ENCODE measurements at regions not wholly inside any gene's neighbourhood (a gene's known extent, or its start where the extent isn't known, plus 50 kb on each side); places are given as distances from the start of the nearest gene placed in this dataset.

DNA sequence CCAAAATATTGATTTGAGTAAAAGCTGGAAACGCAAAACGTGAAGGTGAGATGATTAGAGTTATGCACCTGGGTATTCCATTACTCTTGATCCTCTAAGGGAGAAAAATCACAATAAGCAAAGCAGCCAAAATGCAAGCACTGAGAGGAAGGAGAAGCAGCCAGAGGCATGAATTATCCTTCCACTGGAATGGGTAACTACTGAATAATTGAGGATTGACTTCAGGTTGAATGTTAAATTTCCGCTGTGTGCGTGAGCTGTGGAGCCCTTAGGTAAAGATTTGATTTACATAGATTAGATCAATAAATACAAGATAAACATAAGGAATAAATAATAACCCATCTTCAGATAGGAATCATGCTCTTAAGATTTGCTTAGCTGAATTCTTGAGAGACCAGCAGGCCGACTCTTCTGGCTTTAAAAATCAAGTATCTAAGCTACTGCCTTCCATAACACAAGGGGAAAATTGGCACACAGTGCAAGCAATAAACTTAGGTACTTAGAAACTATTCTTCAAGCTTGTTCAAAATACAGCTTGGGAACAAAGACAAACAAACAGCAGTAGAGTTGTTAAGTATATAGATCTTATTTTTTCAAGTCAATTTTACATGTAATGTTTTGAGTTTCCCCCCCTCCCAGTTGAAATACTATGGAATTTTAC is 1459.5 kb downstream of the ZPLD1 start:
- H3K36me3 ChIP-seq = no peaks in the 10 kb centered on the region
- DNase-seq = no peak
- no peak overlapping the region for H3K27ac ChIP-seq
- intact Hi-C loops (cut with DNase I) = no loop called here
- no peaks in the 10 kb centered on the region for H3K9me3 ChIP-seq
- WGBS, 2 donors = 76 to 78% methylated on average over 5 of the region's 5 CpGs
- no peaks in the 10 kb centered on the region for H3K27me3 ChIP-seq
- no peaks in the 10 kb centered on the region for H3K4me1 ChIP-seq
- TF ChIP-seq POLR2A (IDR thresholded peaks at IDR 0.05) = no peak
- TF ChIP-seq, protein P1, sequence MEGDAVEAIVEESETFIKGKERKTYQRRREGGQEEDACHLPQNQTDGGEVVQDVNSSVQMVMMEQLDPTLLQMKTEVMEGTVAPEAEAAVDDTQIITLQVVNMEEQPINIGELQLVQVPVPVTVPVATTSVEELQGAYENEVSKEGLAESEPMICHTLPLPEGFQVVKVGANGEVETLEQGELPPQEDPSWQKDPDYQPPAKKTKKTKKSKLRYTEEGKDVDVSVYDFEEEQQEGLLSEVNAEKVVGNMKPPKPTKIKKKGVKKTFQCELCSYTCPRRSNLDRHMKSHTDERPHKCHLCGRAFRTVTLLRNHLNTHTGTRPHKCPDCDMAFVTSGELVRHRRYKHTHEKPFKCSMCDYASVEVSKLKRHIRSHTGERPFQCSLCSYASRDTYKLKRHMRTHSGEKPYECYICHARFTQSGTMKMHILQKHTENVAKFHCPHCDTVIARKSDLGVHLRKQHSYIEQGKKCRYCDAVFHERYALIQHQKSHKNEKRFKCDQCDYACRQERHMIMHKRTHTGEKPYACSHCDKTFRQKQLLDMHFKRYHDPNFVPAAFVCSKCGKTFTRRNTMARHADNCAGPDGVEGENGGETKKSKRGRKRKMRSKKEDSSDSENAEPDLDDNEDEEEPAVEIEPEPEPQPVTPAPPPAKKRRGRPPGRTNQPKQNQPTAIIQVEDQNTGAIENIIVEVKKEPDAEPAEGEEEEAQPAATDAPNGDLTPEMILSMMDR (IDR thresholded peaks at IDR 0.05) = no peak
- H3K4me3 ChIP-seq = no peak overlapping the region

DNA sequence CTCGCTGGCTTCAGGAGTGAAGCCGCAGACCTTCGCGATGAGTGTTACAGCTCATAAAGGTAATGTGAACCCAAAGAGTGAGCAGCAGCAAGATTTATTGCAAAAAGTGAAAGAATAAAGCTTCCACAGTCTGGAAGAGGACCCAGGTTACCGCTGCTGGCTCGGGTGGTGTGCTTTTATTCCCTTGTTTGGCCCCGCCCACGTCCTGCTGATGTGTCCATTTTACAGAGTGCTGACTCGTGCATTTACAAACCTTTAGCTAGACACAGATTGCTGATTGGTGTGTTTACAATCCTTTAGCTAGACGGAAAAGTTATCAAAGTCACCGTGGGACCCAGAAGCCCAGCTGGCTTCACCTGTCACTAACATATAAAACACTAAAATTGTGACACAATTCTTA is 1464.5 kb downstream of the ZPLD1 start:
- WGBS, 2 donors = 76 to 79% methylated on average over 11 of the region's 11 CpGs
- Histone ChIP-seq H3K4me1 (no peaks in the 10 kb centered on the region), H3K4me3 (no peak overlapping the region), H3K9me3 (no peaks in the 10 kb centered on the region), H3K27ac (no peak overlapping the region), H3K27me3 (no peaks in the 10 kb centered on the region), H3K36me3 (no peaks in the 10 kb centered on the region)
- no peak for DNase-seq
- intact Hi-C loops (cut with DNase I) = no loop called here
- no peak for TF ChIP-seq POLR2A (IDR thresholded peaks at IDR 0.05)
- TF ChIP-seq, protein P1 (IDR thresholded peaks at IDR 0.05) = no peak

DNA sequence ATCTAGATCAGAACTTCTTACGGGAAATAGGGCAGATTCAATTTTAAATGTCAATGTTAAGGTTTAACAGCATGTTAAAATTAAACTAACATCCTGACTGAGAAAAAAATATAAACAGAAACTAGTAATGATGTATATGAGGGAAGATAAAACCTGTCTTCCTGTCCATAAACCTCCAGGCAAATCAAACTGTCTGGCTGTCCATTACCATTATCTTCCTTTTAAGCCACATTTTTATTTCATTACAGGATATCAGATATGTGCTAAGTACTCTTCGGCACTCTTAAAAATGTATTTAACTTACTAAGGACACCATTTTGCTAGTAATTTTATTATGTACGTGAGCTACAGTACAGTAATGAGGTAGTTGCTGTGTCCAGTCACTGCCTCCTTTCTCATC is 1461.7 kb upstream of the ALCAM start:
- no peak overlapping the region for H3K4me3 ChIP-seq
- H3K36me3 ChIP-seq = no peaks in the 10 kb centered on the region
- H3K9me3 ChIP-seq = no peaks in the 10 kb centered on the region
- TF ChIP-seq POLR2A (IDR thresholded peaks at IDR 0.05) = no peak
- TF ChIP-seq, protein P1 (IDR thresholded peaks at IDR 0.05) = no peak
- no peaks in the 10 kb centered on the region for H3K4me1 ChIP-seq
- 84 to 88% methylated on average over 3 of the region's 3 CpGs for WGBS, 2 donors
- no peak overlapping the region for H3K27ac ChIP-seq
- no peaks in the 10 kb centered on the region for H3K27me3 ChIP-seq
- no peak for DNase-seq
- intact Hi-C loops (cut with DNase I) = no loop called here

DNA sequence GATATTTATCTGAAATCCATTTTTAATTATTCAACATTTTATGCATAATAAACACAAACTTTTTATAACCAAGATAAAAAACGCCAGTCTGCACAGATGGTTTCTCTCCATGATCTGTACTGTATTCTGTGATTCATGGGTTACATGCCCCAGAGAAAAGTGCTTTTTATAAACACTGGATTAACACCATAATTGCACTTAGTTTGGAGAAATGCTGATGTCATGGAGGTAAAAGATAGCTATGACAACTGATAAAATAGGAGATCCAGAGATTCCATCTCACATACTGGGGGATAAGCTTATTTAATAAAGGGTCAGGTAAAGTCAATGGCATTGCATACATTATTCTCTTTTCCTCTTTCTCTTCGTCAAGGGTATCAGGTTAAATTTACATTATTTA is 1460.4 kb upstream of the ALCAM start:
- WGBS, 2 donors = 37 to 43% methylated on average over 2 of the region's 2 CpGs
- no peaks in the 10 kb centered on the region for H3K4me1 ChIP-seq
- no peaks in the 10 kb centered on the region for H3K27me3 ChIP-seq
- H3K27ac ChIP-seq = no peak overlapping the region
- no peak overlapping the region for H3K4me3 ChIP-seq
- TF ChIP-seq POLR2A (IDR thresholded peaks at IDR 0.05) = no peak
- TF ChIP-seq, protein P1 (IDR thresholded peaks at IDR 0.05) = no peak
- DNase-seq = no peak
- intact Hi-C loops (cut with DNase I) = no loop called here
- no peaks in the 10 kb centered on the region for H3K9me3 ChIP-seq
- no peaks in the 10 kb centered on the region for H3K36me3 ChIP-seq

DNA sequence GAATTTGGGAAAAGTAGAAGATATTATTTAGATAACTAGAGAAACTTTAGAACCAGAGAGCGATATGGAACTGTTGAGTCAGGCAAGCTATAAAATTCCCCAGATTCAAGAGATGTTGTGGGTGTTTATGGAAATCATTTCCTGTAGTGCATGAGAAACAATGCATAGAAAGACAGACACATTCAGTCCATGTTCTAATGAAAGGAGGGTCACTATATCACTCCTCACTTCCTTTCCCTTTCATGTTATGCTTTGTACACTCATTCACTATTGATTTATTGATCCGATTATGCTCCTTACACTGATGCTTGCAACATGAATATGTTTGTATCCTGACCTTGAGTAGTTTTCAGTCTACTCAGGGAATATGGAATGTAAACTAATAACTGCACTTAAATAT is 1459.9 kb upstream of the ALCAM start:
- Histone ChIP-seq H3K27me3 (no peaks in the 10 kb centered on the region), H3K9me3 (no peaks in the 10 kb centered on the region), H3K4me3 (no peak overlapping the region), H3K4me1 (no peaks in the 10 kb centered on the region), H3K36me3 (no peaks in the 10 kb centered on the region), H3K27ac (no peak overlapping the region)
- intact Hi-C loops (cut with DNase I) = no loop called here
- DNase-seq = no peak
- WGBS, 2 donors = 65 to 68% methylated on average over 2 of the region's 2 CpGs
- TF ChIP-seq, protein P1 (IDR thresholded peaks at IDR 0.05) = no peak
- TF ChIP-seq POLR2A (IDR thresholded peaks at IDR 0.05) = no peak
